ENCODE measurements at regions not wholly inside any gene's neighbourhood (a gene's known extent, or its start where the extent isn't known, plus 50 kb on each side); places are given as distances from the start of the nearest gene placed in this dataset.

DNA sequence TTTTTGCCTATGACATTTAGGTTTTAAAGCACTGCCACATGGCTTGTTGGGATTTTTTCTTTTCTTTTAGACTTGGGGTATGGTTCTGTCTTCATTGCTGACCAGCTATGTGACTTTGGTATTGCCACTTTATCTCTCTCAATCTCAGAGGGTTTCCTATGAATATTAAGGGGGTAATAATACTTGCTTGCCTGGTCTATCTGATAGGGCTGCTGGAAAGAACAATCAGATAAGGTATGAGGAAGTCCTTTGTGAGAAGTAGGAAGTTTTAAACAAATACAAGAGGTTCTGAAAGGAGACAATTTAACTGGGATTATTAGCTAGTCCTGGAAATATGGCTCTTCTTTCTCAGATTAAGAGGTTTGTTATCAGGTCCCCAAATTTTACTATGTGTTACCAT, 80.8 kb downstream of the ZNF92 start:
- TF ChIP-seq, protein P1, sequence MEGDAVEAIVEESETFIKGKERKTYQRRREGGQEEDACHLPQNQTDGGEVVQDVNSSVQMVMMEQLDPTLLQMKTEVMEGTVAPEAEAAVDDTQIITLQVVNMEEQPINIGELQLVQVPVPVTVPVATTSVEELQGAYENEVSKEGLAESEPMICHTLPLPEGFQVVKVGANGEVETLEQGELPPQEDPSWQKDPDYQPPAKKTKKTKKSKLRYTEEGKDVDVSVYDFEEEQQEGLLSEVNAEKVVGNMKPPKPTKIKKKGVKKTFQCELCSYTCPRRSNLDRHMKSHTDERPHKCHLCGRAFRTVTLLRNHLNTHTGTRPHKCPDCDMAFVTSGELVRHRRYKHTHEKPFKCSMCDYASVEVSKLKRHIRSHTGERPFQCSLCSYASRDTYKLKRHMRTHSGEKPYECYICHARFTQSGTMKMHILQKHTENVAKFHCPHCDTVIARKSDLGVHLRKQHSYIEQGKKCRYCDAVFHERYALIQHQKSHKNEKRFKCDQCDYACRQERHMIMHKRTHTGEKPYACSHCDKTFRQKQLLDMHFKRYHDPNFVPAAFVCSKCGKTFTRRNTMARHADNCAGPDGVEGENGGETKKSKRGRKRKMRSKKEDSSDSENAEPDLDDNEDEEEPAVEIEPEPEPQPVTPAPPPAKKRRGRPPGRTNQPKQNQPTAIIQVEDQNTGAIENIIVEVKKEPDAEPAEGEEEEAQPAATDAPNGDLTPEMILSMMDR (IDR thresholded peaks at IDR 0.05 in 2 of 3, conservative IDR thresholded peaks at IDR 0.05 in 1 of 3; ENCODE audit: borderline replicate concordance in 1 of 3, insufficient read depth in 1 of 3, low read depth in 2 of 3, low read length in 2 of 3) = no peak
- no peak for TF ChIP-seq EZH2 (IDR thresholded peaks at IDR 0.05)

Data from HCT116 (cell line).